Activated naive CD8-positive, alpha-beta T cell treated with anti-CD3 and anti-CD28 coated beads, Interleukin-2, amount 50 U/mL, for 24 hours (primary cell): ENCODE measurements at regions not wholly inside any gene's neighbourhood (a gene's known extent, or its start where the extent isn't known, plus 50 kb on each side); places are given as distances from the start of the nearest gene placed in this dataset.
"Not testable (repeated sequence)": the region's sequence is repeated elsewhere in the genome, so short reads cannot be mapped to it uniquely, and the experiment has no call there.

Experiments used
- ATAC-seq: fragments of 150-1000 bp; cut with Tn5 transposase; one replicate; pipeline ENCODE4 v1.10.0; 2021
- DNase-seq: peaks from one replicate; pipeline ENCODE4 v3.0.0; 2021
- H3K27ac Mint-ChIP-seq: one replicate; pipeline ENCODE4 v1.8.0; 2021; ENCODE audit warnings: mild to moderate bottlenecking, mixed read lengths
- H3K27me3 Mint-ChIP-seq: one replicate; pipeline ENCODE4 v1.8.0; 2021; ENCODE audit warnings: mixed read lengths
- H3K36me3 Mint-ChIP-seq: one replicate; pipeline ENCODE4 v1.8.0; 2021; ENCODE audit warnings: low read depth, mixed read lengths
- H3K4me1 Mint-ChIP-seq: one replicate; pipeline ENCODE4 v1.8.0; 2021; ENCODE audit warnings: mixed read lengths
- H3K4me3 Mint-ChIP-seq: one replicate; pipeline ENCODE4 v1.8.0; 2021; ENCODE audit warnings: mild to moderate bottlenecking, moderate library complexity, mixed read lengths
- H3K9me3 Mint-ChIP-seq: one replicate; pipeline ENCODE4 v1.8.0; 2021; ENCODE audit warnings: mixed read lengths

- Mint-ChIP-seq H3K4me3 (no peak overlapping the region), H3K9me3 (no peaks in the 10 kb centered on the region), H3K27me3 (peaks cover 4% of the 10 kb centered on the region), H3K4me1 (no peaks in the 10 kb centered on the region), H3K36me3 (no peaks in the 10 kb centered on the region), H3K27ac (no peak overlapping the region)
- ATAC-seq (no peak), DNase-seq (no peak)
These were observed 117.4 kb upstream of the FRMD1 start for GRCh38 chr6:168196385-168196860.

GRCh38 chr6:168195712-168196111, 116.7 kb upstream of the FRMD1 start:
- Mint-ChIP-seq H3K9me3 (no peaks in the 10 kb centered on the region), H3K27me3 (peaks cover 4% of the 10 kb centered on the region), H3K4me1 (no peaks in the 10 kb centered on the region), H3K36me3 (no peaks in the 10 kb centered on the region), H3K4me3 (no peak overlapping the region), H3K27ac (no peak overlapping the region)
- ATAC-seq (no peak), DNase-seq (no peak)

- ATAC-seq (no peak), DNase-seq (no peak)
- Mint-ChIP-seq H3K27me3 (peaks cover 4% of the 10 kb centered on the region), H3K27ac (no peak overlapping the region), H3K4me1 (no peaks in the 10 kb centered on the region), H3K36me3 (no peaks in the 10 kb centered on the region), H3K4me3 (no peak overlapping the region), H3K9me3 (no peaks in the 10 kb centered on the region)
These were observed 115.9 kb upstream of the FRMD1 start for GRCh38 chr6:168194732-168195567.

GRCh38 chr6:168193816-168194721, 115.1 kb upstream of the FRMD1 start:
- DNase-seq (no peak), ATAC-seq (peak; percentile 5)
- no peak overlapping the region for H3K4me3 Mint-ChIP-seq
- H3K4me1 Mint-ChIP-seq: no peaks in the 10 kb centered on the region
- H3K27ac Mint-ChIP-seq: no peak overlapping the region
- H3K9me3 Mint-ChIP-seq: no peaks in the 10 kb centered on the region
- no peaks in the 10 kb centered on the region for H3K36me3 Mint-ChIP-seq
- H3K27me3 Mint-ChIP-seq: peaks cover 4% of the 10 kb centered on the region

GRCh38 chr6:168192901-168193815, 114.1 kb upstream of the FRMD1 start:
- Mint-ChIP-seq H3K36me3 (no peaks in the 10 kb centered on the region), H3K9me3 (no peaks in the 10 kb centered on the region), H3K27ac (no peak overlapping the region), H3K27me3 (peaks cover 4% of the 10 kb centered on the region), H3K4me1 (no peaks in the 10 kb centered on the region), H3K4me3 (no peak overlapping the region)
- DNase-seq (no peak), ATAC-seq (no peak)

- H3K36me3 Mint-ChIP-seq: no peaks in the 10 kb centered on the region
- ATAC-seq (no peak), DNase-seq (no peak)
- no peaks in the 10 kb centered on the region for H3K4me1 Mint-ChIP-seq
- H3K27ac Mint-ChIP-seq: no peak overlapping the region
- peaks cover 4% of the 10 kb centered on the region for H3K27me3 Mint-ChIP-seq
- H3K4me3 Mint-ChIP-seq: no peak overlapping the region
- no peaks in the 10 kb centered on the region for H3K9me3 Mint-ChIP-seq
These were observed 113.3 kb upstream of the FRMD1 start for GRCh38 chr6:168192195-168192900.

GRCh38 chr6:168190646-168191443, 111.8 kb upstream of the FRMD1 start:
- no peak overlapping the region for H3K4me3 Mint-ChIP-seq
- no peaks in the 10 kb centered on the region for H3K9me3 Mint-ChIP-seq
- ATAC-seq (no peak), DNase-seq (no peak)
- H3K4me1 Mint-ChIP-seq: no peaks in the 10 kb centered on the region
- H3K27ac Mint-ChIP-seq: no peak overlapping the region
- peaks cover 4% of the 10 kb centered on the region for H3K27me3 Mint-ChIP-seq
- no peaks in the 10 kb centered on the region for H3K36me3 Mint-ChIP-seq

- peaks cover 2% of the 10 kb centered on the region for H3K27me3 Mint-ChIP-seq
- H3K36me3 Mint-ChIP-seq: no peaks in the 10 kb centered on the region
- no peak for DNase-seq
- H3K4me3 Mint-ChIP-seq: no peak overlapping the region
- H3K27ac Mint-ChIP-seq: no peak overlapping the region
- no peaks in the 10 kb centered on the region for H3K4me1 Mint-ChIP-seq
- H3K9me3 Mint-ChIP-seq: no peaks in the 10 kb centered on the region
- no peak for ATAC-seq
These were observed 111.0 kb upstream of the FRMD1 start for GRCh38 chr6:168190014-168190405.

- Mint-ChIP-seq H3K27me3 (peaks cover 2% of the 10 kb centered on the region), H3K36me3 (no peaks in the 10 kb centered on the region), H3K9me3 (no peaks in the 10 kb centered on the region), H3K4me3 (no peak overlapping the region), H3K27ac (no peak overlapping the region), H3K4me1 (no peaks in the 10 kb centered on the region)
- DNase-seq (no peak), ATAC-seq (no peak)
These were observed 110.4 kb upstream of the FRMD1 start for GRCh38 chr6:168189200-168190013.

GRCh38 chr6:168188369-168189199, 109.6 kb upstream of the FRMD1 start:
- no peaks in the 10 kb centered on the region for H3K4me1 Mint-ChIP-seq

GRCh38 chr6:168186438-168186837, 107.4 kb upstream of the FRMD1 start:
- Mint-ChIP-seq H3K4me1 (no peaks in the 10 kb centered on the region), H3K4me3 (no peak overlapping the region), H3K9me3 (no peaks in the 10 kb centered on the region), H3K36me3 (no peaks in the 10 kb centered on the region), H3K27me3 (no peaks in the 10 kb centered on the region), H3K27ac (no peak overlapping the region)
- ATAC-seq: no peak
- DNase-seq: no peak

More at GRCh38 chr6:168188369-168189199, 109.6 kb upstream of the FRMD1 start:
- no peaks in the 10 kb centered on the region for H3K36me3 Mint-ChIP-seq
- no peak overlapping the region for H3K27ac Mint-ChIP-seq
- ATAC-seq (no peak), DNase-seq (no peak)
- H3K9me3 Mint-ChIP-seq: no peaks in the 10 kb centered on the region
- H3K4me3 Mint-ChIP-seq: no peak overlapping the region
- peaks cover 2% of the 10 kb centered on the region for H3K27me3 Mint-ChIP-seq

- DNase-seq, ATAC-seq, H3K4me3 Mint-ChIP-seq, H3K9me3 Mint-ChIP-seq, H3K27ac Mint-ChIP-seq, H3K27me3 Mint-ChIP-seq, H3K4me1 Mint-ChIP-seq, H3K36me3 Mint-ChIP-seq: not testable (repeated sequence)
These were observed 107.0 kb upstream of the FRMD1 start for GRCh38 chr6:168186018-168186417.
